ENCODE measurements at regions not wholly inside any gene's neighbourhood (a gene's known extent, or its start where the extent isn't known, plus 50 kb on each side); places are given as distances from the start of the nearest gene placed in this dataset.

DNA sequence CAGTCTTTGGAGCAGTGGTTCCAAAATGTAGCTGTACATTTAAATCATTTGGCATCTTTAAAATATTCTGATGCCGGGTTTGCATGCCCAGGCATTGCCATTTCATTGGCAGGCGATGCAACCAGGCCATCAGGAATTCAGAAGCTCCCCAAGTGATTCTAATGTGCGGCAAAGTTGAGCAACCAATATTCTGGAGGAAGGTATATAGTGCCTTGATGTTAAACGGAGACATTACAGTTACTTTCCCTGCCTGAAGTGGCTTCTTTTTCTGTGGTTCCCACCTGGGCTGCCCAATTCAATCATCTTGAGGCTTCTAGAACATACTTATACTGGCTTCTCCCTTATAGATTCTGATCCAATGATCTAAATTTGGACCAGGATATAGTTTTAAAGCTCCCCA lies 68.7 kb upstream of the PGM2 start:
- Histone ChIP-seq H3K9me3 (ENCODE audit: low read length) (no peaks in the 10 kb centered on the region), H3K4me3 (ENCODE audit: low read depth, low read length, poor library complexity, severe bottlenecking) (no peak overlapping the region), H3K9ac (ENCODE audit: low read length) (no peak overlapping the region), H3K27ac (ENCODE audit: low read depth, low read length, poor library complexity, severe bottlenecking) (no peak overlapping the region), H3K79me2 (ENCODE audit: insufficient read depth, low read length) (no peaks in the 10 kb centered on the region), H4K20me1 (ENCODE audit: insufficient read depth, low read length) (no peaks in the 10 kb centered on the region), H2AFZ (ENCODE audit: low read length) (no peak overlapping the region), H3F3A (ENCODE audit: insufficient read depth, low read length) (no peaks in the 10 kb centered on the region), H3K36me3 (ENCODE audit: insufficient read depth, low read length) (no peaks in the 10 kb centered on the region), H3K9me2 (ENCODE audit: low read depth, low read length) (no peaks in the 10 kb centered on the region), H3K27me3 (ENCODE audit: insufficient read depth, low read length) (no peaks in the 10 kb centered on the region), H3K4me2 (ENCODE audit: low read length) (no peak overlapping the region), H3K4me1 (ENCODE audit: insufficient read depth, low read length, severe bottlenecking) (no peaks in the 10 kb centered on the region)
- TF ChIP-seq CTCF (IDR thresholded peaks at IDR 0.05; ENCODE audit: low read length) = no peak
- no peak for TF ChIP-seq EZH2 (IDR thresholded peaks at IDR 0.05; ENCODE audit: borderline replicate concordance, low read length)

DNA sequence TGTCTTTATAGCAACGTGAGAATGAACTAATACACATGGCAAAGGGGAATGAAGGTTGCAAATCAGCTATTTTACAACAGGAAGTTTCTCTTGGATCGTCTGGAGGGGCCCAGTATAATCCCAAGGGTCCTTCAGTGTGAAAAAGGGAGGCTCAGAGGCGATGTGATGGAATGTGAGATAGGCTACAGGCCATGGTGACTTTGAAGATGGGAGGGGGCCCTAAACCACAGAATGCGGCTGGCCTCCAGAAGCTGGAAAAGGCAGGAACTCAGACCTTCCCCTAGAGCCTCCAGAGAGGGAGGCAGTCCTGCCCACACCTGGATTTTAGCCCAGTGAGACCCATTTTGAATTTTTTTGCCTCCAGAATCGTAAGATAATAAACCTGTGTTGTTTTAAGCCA lies 69.4 kb upstream of the PGM2 start:
- Histone ChIP-seq H4K20me1 (ENCODE audit: insufficient read depth, low read length) (no peaks in the 10 kb centered on the region), H3K36me3 (ENCODE audit: insufficient read depth, low read length) (no peaks in the 10 kb centered on the region), H3K4me1 (ENCODE audit: insufficient read depth, low read length, severe bottlenecking) (no peaks in the 10 kb centered on the region), H3K27me3 (ENCODE audit: insufficient read depth, low read length) (no peaks in the 10 kb centered on the region), H3K9me2 (ENCODE audit: low read depth, low read length) (no peaks in the 10 kb centered on the region), H3K9ac (ENCODE audit: low read length) (no peak overlapping the region), H3K9me3 (ENCODE audit: low read length) (no peaks in the 10 kb centered on the region), H2AFZ (ENCODE audit: low read length) (no peak overlapping the region), H3K27ac (ENCODE audit: low read depth, low read length, poor library complexity, severe bottlenecking) (no peak overlapping the region), H3F3A (ENCODE audit: insufficient read depth, low read length) (no peaks in the 10 kb centered on the region), H3K4me2 (ENCODE audit: low read length) (no peak overlapping the region), H3K4me3 (ENCODE audit: low read depth, low read length, poor library complexity, severe bottlenecking) (no peak overlapping the region), H3K79me2 (ENCODE audit: insufficient read depth, low read length) (no peaks in the 10 kb centered on the region)
- TF ChIP-seq CTCF (IDR thresholded peaks at IDR 0.05; ENCODE audit: low read length) (no peak), EZH2 (IDR thresholded peaks at IDR 0.05; ENCODE audit: borderline replicate concordance, low read length) (no peak)

- Histone ChIP-seq H3K9me2 (ENCODE audit: low read depth, low read length) (no peaks in the 10 kb centered on the region), H3K79me2 (ENCODE audit: insufficient read depth, low read length) (no peaks in the 10 kb centered on the region), H3K36me3 (ENCODE audit: insufficient read depth, low read length) (no peaks in the 10 kb centered on the region), H2AFZ (ENCODE audit: low read length) (no peak overlapping the region), H3F3A (ENCODE audit: insufficient read depth, low read length) (no peaks in the 10 kb centered on the region), H4K20me1 (ENCODE audit: insufficient read depth, low read length) (no peaks in the 10 kb centered on the region), H3K4me2 (ENCODE audit: low read length) (no peak overlapping the region), H3K9ac (ENCODE audit: low read length) (no peak overlapping the region), H3K4me3 (ENCODE audit: low read depth, low read length, poor library complexity, severe bottlenecking) (no peak overlapping the region), H3K4me1 (ENCODE audit: insufficient read depth, low read length, severe bottlenecking) (peaks cover 1% of the 10 kb centered on the region), H3K9me3 (ENCODE audit: low read length) (no peaks in the 10 kb centered on the region), H3K27me3 (ENCODE audit: insufficient read depth, low read length) (no peaks in the 10 kb centered on the region; the same call in 1 of the 2 replicates), H3K27ac (ENCODE audit: low read depth, low read length, poor library complexity, severe bottlenecking) (no peak overlapping the region)
- TF ChIP-seq EZH2 (IDR thresholded peaks at IDR 0.05; ENCODE audit: borderline replicate concordance, low read length) (no peak), CTCF (IDR thresholded peaks at IDR 0.05; ENCODE audit: low read length) (no peak)
Measured at GRCh38 chr4:37754410-37755185, 68.4 kb upstream of the RELL1 start.
